ENCODE measurements at regions not wholly inside any gene's neighbourhood (a gene's known extent, or its start where the extent isn't known, plus 50 kb on each side); places are given as distances from the start of the nearest gene placed in this dataset.

- no peak for TF ChIP-seq CTCF (IDR thresholded peaks at IDR 0.05)
- no peak for TF ChIP-seq POLR2A (IDR thresholded peaks at IDR 0.05)
Observed at GRCh38 chr17:73900516-73900915, 256.3 kb upstream of the SDK2 start.

Measured in testis (tissue), 2 donors.